Endothelial cell of umbilical vein (primary cell): ENCODE measurements at regions not wholly inside any gene's neighbourhood (a gene's known extent, or its start where the extent isn't known, plus 50 kb on each side); places are given as distances from the start of the nearest gene placed in this dataset.

Experiments used
- CTCF ChIP-seq, 2 donors: IDR thresholded peaks; 1 replicate in 1 of 2; 2 replicates in 1 of 2; pipeline ENCODE4 v1.5.1; 2011; ENCODE audit warnings: low read length in 2 of 2, mild to moderate bottlenecking in 2 of 2, moderate library complexity in 2 of 2, control low read depth in 1 of 2, inconsistent platforms in 1 of 2, low read depth in 1 of 2; ENCODE audit not compliant: insufficient read depth in 1 of 2; ENCODE audit errors: extremely low read depth in 1 of 2
- MAX ChIP-seq: IDR thresholded peaks from 2 replicates; pipeline ENCODE4 v1.6.1; 2011; ENCODE audit not compliant: insufficient read depth, insufficient read length
- POLR2A ChIP-seq: IDR thresholded peaks from 2 replicates; pipeline ENCODE4 v1.6.1; 2012; ENCODE audit warnings: low read depth, mild to moderate bottlenecking, control low read depth, low read length
- POLR2AphosphoS5 ChIP-seq: IDR thresholded peaks from 2 replicates; pipeline ENCODE4 v1.6.1; 2012; ENCODE audit warnings: low read depth, mild to moderate bottlenecking, control low read depth, low read length, moderate library complexity; ENCODE audit not compliant: insufficient read depth

- TF ChIP-seq MAX: no peak
- no peak for TF ChIP-seq POLR2AphosphoS5
- TF ChIP-seq CTCF (IDR thresholded peaks at IDR 0.05; ENCODE audit: extremely low read depth in 1 of 2, insufficient read depth in 1 of 2, low read depth in 1 of 2, low read length in 2 of 2): no peak
- TF ChIP-seq POLR2A: no peak
Measured at GRCh38 chr5:113989913-113990305, 372.0 kb upstream of the KCNN2 start.
